ENCODE measurements at regions not wholly inside any gene's neighbourhood (a gene's known extent, or its start where the extent isn't known, plus 50 kb on each side); places are given as distances from the start of the nearest gene placed in this dataset.
"Not testable (repeated sequence)": the region's sequence is repeated elsewhere in the genome, so short reads cannot be mapped to it uniquely, and the experiment has no call there.

DNA sequence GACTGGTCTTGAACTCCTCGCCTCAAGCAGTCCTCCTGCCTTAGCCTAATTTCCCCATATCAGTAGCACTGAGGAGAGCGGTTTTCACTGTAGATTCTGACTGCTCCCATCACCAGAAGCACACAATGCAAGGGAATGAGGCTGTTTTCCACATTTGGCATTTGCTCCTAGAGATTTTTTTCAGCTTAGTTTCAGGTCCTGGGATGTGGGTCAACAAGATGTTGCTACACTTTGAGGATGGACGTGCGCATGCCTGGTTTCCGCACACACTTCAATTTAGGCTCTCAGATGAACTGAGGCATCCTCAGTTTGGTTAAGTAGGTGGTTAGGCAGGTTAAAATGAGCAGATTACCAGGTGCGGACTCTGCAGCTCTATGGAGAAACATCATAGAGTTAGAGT, 287.1 kb upstream of the LYZL1 start (continued):
- TF ChIP-seq, protein P1, sequence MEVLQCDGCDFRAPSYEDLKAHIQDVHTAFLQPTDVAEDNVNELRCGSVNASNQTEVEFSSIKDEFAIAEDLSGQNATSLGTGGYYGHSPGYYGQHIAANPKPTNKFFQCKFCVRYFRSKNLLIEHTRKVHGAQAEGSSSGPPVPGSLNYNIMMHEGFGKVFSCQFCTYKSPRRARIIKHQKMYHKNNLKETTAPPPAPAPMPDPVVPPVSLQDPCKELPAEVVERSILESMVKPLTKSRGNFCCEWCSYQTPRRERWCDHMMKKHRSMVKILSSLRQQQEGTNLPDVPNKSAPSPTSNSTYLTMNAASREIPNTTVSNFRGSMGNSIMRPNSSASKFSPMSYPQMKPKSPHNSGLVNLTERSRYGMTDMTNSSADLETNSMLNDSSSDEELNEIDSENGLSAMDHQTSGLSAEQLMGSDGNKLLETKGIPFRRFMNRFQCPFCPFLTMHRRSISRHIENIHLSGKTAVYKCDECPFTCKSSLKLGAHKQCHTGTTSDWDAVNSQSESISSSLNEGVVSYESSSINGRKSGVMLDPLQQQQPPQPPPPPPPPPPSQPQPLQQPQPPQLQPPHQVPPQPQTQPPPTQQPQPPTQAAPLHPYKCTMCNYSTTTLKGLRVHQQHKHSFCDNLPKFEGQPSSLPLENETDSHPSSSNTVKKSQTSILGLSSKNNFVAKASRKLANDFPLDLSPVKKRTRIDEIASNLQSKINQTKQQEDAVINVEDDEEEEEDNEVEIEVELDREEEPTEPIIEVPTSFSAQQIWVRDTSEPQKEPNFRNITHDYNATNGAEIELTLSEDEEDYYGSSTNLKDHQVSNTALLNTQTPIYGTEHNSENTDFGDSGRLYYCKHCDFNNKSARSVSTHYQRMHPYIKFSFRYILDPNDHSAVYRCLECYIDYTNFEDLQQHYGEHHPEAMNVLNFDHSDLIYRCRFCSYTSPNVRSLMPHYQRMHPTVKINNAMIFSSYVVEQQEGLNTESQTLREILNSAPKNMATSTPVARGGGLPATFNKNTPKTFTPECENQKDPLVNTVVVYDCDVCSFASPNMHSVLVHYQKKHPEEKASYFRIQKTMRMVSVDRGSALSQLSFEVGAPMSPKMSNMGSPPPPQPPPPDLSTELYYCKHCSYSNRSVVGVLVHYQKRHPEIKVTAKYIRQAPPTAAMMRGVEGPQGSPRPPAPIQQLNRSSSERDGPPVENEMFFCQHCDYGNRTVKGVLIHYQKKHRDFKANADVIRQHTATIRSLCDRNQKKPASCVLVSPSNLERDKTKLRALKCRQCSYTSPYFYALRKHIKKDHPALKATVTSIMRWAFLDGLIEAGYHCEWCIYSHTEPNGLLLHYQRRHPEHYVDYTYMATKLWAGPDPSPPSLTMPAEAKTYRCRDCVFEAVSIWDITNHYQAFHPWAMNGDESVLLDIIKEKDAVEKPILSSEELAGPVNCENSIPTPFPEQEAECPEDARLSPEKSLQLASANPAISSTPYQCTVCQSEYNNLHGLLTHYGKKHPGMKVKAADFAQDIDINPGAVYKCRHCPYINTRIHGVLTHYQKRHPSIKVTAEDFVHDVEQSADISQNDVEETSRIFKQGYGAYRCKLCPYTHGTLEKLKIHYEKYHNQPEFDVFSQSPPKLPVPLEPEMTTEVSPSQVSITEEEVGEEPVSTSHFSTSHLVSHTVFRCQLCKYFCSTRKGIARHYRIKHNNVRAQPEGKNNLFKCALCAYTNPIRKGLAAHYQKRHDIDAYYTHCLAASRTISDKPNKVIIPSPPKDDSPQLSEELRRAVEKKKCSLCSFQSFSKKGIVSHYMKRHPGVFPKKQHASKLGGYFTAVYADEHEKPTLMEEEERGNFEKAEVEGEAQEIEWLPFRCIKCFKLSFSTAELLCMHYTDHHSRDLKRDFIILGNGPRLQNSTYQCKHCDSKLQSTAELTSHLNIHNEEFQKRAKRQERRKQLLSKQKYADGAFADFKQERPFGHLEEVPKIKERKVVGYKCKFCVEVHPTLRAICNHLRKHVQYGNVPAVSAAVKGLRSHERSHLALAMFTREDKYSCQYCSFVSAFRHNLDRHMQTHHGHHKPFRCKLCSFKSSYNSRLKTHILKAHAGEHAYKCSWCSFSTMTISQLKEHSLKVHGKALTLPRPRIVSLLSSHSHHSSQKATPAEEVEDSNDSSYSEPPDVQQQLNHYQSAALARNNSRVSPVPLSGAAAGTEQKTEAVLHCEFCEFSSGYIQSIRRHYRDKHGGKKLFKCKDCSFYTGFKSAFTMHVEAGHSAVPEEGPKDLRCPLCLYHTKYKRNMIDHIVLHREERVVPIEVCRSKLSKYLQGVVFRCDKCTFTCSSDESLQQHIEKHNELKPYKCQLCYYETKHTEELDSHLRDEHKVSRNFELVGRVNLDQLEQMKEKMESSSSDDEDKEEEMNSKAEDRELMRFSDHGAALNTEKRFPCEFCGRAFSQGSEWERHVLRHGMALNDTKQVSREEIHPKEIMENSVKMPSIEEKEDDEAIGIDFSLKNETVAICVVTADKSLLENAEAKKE (CRISPR knock-in tag; IDR thresholded peaks at IDR 0.05) = no peak
- TF ChIP-seq, protein P2, sequence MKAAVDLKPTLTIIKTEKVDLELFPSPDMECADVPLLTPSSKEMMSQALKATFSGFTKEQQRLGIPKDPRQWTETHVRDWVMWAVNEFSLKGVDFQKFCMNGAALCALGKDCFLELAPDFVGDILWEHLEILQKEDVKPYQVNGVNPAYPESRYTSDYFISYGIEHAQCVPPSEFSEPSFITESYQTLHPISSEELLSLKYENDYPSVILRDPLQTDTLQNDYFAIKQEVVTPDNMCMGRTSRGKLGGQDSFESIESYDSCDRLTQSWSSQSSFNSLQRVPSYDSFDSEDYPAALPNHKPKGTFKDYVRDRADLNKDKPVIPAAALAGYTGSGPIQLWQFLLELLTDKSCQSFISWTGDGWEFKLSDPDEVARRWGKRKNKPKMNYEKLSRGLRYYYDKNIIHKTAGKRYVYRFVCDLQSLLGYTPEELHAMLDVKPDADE (IDR thresholded peaks at IDR 0.05) = no peak
- TF ChIP-seq EZH2phosphoT487 (IDR thresholded peaks at IDR 0.05; ENCODE audit: unreplicated experiment) (no peak), NANOG (IDR thresholded peaks at IDR 0.05; ENCODE audit: borderline replicate concordance) (no peak), EZH2 (IDR thresholded peaks at IDR 0.05; ENCODE audit: low read depth, unreplicated experiment) (no peak), ZNF114 (CRISPR knock-in tag; IDR thresholded peaks at IDR 0.05) (no peak), JUNB (IDR thresholded peaks at IDR 0.05; ENCODE audit: unreplicated experiment) (no peak), ZNF331 (CRISPR knock-in tag; IDR thresholded peaks at IDR 0.05; ENCODE audit: low read depth) (no peak)
- TF ChIP-seq, protein P3, sequence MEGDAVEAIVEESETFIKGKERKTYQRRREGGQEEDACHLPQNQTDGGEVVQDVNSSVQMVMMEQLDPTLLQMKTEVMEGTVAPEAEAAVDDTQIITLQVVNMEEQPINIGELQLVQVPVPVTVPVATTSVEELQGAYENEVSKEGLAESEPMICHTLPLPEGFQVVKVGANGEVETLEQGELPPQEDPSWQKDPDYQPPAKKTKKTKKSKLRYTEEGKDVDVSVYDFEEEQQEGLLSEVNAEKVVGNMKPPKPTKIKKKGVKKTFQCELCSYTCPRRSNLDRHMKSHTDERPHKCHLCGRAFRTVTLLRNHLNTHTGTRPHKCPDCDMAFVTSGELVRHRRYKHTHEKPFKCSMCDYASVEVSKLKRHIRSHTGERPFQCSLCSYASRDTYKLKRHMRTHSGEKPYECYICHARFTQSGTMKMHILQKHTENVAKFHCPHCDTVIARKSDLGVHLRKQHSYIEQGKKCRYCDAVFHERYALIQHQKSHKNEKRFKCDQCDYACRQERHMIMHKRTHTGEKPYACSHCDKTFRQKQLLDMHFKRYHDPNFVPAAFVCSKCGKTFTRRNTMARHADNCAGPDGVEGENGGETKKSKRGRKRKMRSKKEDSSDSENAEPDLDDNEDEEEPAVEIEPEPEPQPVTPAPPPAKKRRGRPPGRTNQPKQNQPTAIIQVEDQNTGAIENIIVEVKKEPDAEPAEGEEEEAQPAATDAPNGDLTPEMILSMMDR (conservative IDR thresholded peaks at IDR 0.05; ENCODE audit: low read depth in 2 of 2) = no peak

DNA sequence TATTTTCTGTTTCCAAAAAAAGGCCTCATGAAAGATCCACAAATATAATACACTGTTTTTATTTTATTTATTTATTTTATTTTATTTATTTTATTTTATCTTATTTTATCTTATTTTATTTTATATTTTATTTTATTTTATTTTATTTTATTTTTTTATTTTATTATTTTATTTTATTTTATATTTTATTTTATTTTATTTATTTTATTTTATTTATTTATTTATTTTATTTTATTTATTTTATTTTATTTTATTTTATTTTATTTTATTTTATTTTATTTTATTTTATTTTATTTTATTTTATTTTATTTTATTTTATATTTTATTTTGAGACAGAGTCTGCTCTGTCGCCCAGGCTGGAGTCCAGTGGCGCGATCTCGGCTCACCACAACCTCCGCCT, 285.9 kb upstream of the LYZL1 start:
- ATAC-seq; H3K27me3 Mint-ChIP-seq (ENCODE audit: insufficient read depth, low read depth, poor library complexity); H4K20me1 ChIP-seq (replicated peaks; ENCODE audit: insufficient read depth); H3K4me1 ChIP-seq (ENCODE audit: insufficient read depth); DNase-seq (ENCODE audit: low spot score); H3K79me2 ChIP-seq (replicated peaks; ENCODE audit: insufficient read depth); H3K9me2 ChIP-seq (ENCODE audit: insufficient read depth); H2AFZ ChIP-seq; H3K27ac Mint-ChIP-seq; H3K27me3 ChIP-seq (ENCODE audit: insufficient read depth); H3K36me3 Mint-ChIP-seq (ENCODE audit: low read depth); H3F3A ChIP-seq (replicated peaks; ENCODE audit: low read depth); H3K36me3 ChIP-seq (ENCODE audit: insufficient read depth); H3K4me3 ChIP-seq; H3K9me3 Mint-ChIP-seq; H3K4me2 ChIP-seq; H3K4me1 Mint-ChIP-seq; H3K27ac ChIP-seq (ENCODE audit: low read depth); H3K4me3 Mint-ChIP-seq: not testable (repeated sequence)

Measured in GM23338 (cell line).